HUDEP-2 (cell line): ENCODE measurements at regions not wholly inside any gene's neighbourhood (a gene's known extent, or its start where the extent isn't known, plus 50 kb on each side); places are given as distances from the start of the nearest gene placed in this dataset.
A peak's percentile ranks its signal among the peaks of the same experiment; 100 is the strongest.

Source experiments
- DNase-seq, 76 experiments: peaks; one replicate each; lab custom pipeline; 2025; ENCODE audit not compliant: unreplicated experiment in 76 of 76; lab: John Stamatoyannopoulos, UW

- DNase-seq: no peak
Measured at GRCh38 chr22:49064836-49065235, 762.8 kb downstream of the BRD1 start.

DNA sequence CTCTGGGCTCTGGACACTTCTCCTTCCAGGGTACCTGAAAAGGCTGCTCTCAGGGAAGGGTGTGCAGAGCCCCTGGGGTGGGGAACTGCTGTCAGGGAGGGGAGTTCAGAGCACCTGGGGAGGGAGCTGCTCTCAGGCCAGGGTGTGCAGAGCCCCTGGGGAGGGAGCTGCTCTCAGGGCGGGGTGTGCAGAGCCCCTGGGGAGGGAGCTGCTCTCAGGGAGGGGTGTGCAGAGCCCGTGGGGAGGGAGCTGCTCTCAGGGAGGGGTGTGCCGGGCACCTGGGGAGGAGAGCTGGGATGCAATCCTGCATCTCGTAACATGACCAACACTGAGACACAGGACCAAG, 764.2 kb downstream of the BRD1 start:
- no peak for DNase-seq

- no peak for DNase-seq
Measured at GRCh38 chr22:49062802-49063544, 764.7 kb downstream of the BRD1 start.

DNA sequence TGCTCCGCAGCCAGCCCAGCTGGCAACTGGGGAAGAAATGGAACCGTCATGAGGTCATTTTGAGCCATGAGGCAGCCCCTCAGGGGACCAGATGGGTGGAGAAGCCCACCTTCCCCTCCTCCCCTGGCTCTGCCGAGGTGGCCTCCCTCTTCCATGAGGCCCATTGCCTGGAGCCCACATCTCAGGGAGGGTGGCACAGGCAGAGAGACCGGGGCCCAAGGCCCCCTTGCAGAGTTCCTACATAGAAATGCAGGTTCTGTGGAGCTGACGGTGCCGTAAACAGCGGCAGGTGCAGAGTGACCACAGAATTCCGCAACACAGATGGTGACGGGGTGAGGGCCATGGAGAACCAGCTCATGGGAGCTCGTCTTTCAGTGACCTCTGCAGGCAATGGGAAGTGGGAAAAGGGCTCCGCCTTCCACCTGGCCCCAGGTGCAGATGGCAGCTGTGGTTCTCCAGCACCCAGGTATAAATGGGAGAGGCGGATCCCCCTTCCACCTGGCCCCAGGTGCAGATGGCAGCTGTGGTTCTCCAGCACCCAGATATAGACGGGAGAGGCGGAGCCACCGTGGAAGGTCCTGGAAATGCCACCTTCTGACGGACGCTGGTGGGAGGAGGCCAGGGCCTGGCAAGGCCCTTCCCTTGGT, 765.4 kb downstream of the BRD1 start:
- DNase-seq: no peak

GRCh38 chr22:49057910-49058309, 769.8 kb downstream of the BRD1 start:
- DNase-seq: no peak

GRCh38 chr22:49056301-49056700, 771.4 kb downstream of the BRD1 start:
- no peak for DNase-seq

DNA sequence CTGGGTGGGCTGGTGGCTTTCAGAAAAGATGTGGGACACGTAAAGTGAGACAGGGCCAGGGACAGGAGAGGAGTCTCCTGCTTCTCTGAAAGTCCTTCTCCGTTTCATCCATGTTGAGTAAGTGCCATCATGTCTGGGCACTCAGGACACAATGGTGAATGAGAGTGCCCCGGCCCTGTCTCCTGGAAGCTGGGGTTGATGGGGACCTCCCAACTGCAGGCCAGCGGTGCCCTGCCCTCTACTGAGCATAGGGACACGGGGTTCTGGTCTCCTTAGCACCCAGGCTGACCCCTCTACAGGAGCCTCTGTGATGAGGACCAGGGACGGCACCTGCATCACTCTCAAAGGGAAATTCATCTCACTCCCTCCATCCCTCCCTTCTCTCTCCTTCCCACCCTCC, 772.3 kb downstream of the BRD1 start:
- no peak for DNase-seq

DNA sequence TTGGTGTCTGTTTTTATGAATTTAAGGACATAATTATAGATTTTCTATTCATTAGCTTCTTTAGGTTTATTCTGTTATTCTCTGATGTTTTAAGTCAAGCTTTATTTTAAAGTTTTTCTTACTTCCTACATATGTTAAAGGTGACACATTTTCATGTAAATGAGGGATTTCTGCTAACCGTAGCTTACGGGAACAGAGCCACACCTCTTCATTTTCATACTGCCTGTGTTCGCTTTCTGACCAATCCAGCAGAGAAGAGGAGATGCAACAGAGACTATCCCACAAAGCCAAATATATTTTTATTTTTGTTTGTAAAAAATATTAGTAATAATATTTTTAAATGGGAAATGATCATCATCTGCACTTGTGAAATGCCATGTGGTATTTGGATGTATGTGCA, 774.1 kb downstream of the BRD1 start:
- no peak for DNase-seq

DNA sequence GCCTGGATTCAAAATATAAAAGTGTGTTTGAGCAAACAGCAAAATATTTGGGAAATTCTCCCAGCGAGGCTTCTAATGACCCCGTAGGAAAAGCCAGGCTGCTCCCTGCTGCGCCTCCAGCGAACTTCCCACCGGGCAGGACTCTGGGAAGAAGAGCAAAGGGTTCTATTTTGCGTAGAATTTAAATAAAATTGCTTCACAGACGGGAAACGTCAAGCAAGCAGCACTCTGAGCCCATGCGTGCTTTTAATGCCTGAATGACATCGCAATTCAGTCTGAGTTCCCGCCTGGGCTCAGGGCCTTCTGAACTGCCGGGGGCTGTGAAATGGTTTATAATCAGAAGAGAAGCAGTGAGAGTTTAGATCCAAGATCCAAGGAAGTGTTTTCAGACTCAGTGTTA, 775.1 kb downstream of the BRD1 start:
- no peak for DNase-seq

- DNase-seq: no peak
Measured at GRCh38 chr22:49052023-49052538, 775.6 kb downstream of the BRD1 start.

DNA sequence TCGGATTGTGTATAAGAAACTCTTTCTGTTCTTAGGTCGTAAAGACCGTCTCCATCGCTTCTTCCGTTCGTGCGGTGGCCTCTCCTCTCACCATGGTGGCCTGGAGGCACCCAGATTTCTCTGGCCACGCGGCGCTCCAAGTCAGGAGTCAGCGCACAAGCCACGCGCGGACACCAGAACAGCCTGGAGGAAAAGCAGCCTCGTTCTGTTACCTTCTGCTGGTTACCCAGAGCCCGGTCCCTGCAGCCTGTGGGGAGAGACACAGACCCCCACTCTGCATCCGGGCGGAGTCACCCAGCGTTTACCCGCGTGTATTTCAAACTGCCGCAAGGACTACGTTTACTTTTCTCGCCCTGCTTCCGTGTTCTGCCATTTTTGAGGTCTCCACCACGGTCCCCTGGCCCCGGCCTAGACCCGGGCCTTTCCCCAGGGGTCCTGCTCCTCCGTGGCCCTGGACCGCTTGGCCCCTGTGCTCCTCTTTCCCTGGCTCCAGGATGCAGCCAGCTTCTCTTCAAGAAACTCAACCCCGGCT, 776.1 kb downstream of the BRD1 start:
- DNase-seq: no peak

- no peak for DNase-seq
Measured at GRCh38 chr22:49049691-49050090, 778.0 kb downstream of the BRD1 start.

- DNase-seq: no peak
Measured at GRCh38 chr22:49048591-49048990, 779.1 kb downstream of the BRD1 start.

DNA sequence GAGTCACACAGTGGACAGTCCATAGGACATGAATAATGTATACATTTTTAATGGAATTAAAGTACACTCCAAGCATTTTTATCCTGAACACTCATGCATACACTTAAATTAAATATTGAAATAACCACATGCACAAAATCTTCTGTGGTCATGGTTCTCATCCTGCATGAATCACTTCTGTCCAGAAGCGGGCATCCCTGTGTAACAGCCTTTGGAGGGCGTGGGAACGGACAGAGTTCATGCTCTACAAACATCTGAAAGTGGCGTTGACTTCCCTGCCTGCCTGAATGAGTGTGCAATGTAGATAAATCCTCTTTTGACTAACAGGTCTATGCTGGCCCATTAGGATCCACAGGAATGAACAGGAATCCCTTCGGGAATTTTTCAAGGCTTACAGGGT, 780.2 kb downstream of the BRD1 start:
- no peak for DNase-seq

DNA sequence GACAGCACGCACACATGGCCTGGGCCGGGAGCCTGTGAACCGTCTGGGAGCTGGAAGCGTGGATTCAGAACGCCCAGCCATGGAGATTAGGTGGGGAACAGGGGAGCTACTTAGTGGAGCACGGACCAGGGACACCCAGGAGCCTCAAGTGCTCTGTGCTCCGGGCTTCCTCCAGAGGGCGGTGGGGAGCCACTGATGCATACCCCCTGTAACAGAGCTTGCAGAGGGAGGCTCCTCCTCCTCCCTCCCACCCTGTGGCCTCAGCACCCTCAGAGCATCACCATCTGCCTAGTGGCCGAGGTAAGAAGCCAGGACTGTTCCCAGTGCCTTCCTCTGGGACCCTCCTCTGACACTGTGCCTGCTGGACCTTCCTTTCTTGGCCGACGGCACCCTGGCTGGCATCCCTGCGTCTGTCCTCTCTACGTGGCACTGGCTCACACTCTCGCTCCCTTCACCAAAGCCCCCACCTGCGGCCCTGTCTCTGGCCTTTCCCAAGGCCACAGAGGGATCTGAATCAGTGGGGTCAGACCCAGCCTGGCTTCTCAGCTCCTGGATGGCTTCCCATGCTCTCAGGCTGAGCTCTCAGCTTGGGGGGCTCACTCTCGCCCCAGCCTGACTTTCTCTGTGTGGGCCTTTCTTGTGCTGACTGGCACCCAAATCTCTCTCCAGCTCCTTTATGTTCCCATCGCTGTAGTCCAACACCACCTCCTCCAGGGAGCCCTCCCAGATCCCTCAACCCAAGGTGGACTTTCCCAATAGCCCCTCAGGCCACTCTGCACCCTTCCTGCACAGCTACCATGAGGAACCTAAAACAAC, 780.9 kb downstream of the BRD1 start:
- DNase-seq: peak in 32 of 76 experiments; percentile 1 to 55 (median 16)

- no peak for DNase-seq
Measured at GRCh38 chr22:49046000-49046545, 781.6 kb downstream of the BRD1 start.

DNA sequence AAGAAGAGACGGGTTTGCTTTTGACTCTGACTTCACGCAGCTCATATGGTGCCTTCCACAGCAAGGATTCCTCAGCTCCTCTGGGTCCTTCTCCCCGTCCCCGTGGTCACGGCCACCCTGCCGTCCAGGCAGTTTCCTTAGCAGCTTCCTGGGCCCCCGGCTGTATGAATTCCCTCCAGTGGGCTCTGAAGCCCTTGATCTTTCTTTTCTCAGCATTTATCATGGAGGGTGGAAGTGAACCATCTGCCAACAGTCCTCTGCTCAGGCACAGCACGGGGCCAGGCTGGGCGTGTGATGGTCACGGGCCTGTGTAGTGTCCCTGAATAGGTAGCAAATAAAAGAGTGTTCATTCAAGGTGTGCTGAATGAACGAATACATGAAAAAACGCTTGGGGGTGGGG, 782.4 kb downstream of the BRD1 start:
- no peak for DNase-seq

DNA sequence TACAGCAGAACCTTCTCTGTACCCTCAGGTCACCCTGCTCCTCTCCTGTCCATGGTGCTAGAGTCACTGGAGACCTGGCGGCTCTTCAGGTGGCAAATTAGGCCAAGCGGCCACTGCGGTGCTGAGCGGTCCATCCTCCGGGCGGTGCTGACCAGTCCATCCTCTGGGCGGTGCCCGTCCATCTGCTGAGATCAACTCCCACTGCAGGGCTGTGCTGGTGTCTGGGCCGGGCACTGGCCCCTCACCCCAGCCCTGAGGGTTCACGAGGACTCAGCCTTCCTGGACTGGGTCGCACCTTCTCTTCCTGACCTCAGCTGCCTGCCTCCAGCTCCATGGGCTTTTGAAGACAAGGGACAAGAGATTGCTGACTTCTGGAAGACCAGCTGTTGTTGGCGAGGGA, 782.9 kb downstream of the BRD1 start:
- no peak for DNase-seq

- no peak for DNase-seq
Measured at GRCh38 chr22:49044091-49044490, 783.6 kb downstream of the BRD1 start.

GRCh38 chr22:49042877-49043859, 784.5 kb downstream of the BRD1 start:
- DNase-seq: no peak
